ENCODE measurements at regions not wholly inside any gene's neighbourhood (a gene's known extent, or its start where the extent isn't known, plus 50 kb on each side); places are given as distances from the start of the nearest gene placed in this dataset.

- 0 out of 2 replicates have a peak, but pooled peaks have one; percentile 18 for TF ChIP-seq ZFX (CRISPR knock-in tag; IDR thresholded peaks at IDR 0.05)
- TF ChIP-seq TCF7L2 (IDR thresholded peaks at IDR 0.05; ENCODE audit: low read depth, low read length), result no peak
Observed at GRCh38 chr17:17420561-17421269, 56.1 kb upstream of the MED9 start (continued).

- DNase-seq (ENCODE audit: extremely low read depth in 1 of 4, low spot score in 3 of 4), result no peak
- intact Hi-C loops (cut with micrococcal nuclease), result no loop called here
- Histone ChIP-seq H3K9me1 (ENCODE audit: control insufficient read depth, insufficient read depth, low read length) (no peaks in the 10 kb centered on the region), H3K27me3 (ENCODE audit: control insufficient read depth in 2 of 2, insufficient read depth in 2 of 2, low read length in 2 of 2) (no peaks in the 10 kb centered on the region; a peak in 1 of 5 replicates), H4K20me1 (replicated peaks; ENCODE audit: control insufficient read depth, insufficient read depth, low read length) (no peaks in the 10 kb centered on the region), H3K4me1 (replicated peaks in 1 of 2; ENCODE audit: control insufficient read depth in 2 of 2, insufficient read depth in 2 of 2, low read length in 2 of 2) (peaks cover 10 to 35% of the 10 kb centered on the region in 2 experiments; a peak in 4 of 5 replicates), H3K27ac (ENCODE audit: extremely low read depth, low read depth, low read length) (no peak overlapping the region), H3K36me3 (ENCODE audit: control insufficient read depth, insufficient read depth, low read length) (no peaks in the 10 kb centered on the region), H3K9ac (ENCODE audit: insufficient read depth in 1 of 2, low read depth in 2 of 2, low read length in 2 of 2) (no peak overlapping the region), H3K9me3 (replicated peaks; ENCODE audit: control insufficient read depth, insufficient read depth, low read depth, low read length) (peaks cover 5% of the 10 kb centered on the region; the same call in 1 of the 2 replicates), H3K4me3 (no peak overlapping the region), H3K79me2 (ENCODE audit: control insufficient read depth, insufficient read depth, low read length) (no peaks in the 10 kb centered on the region), H2AFZ (ENCODE audit: low read depth, low read length) (no peak overlapping the region), H3K4me2 (ENCODE audit: insufficient read depth, low read length) (no peak overlapping the region)
- POLR2A ChIA-PET, result interaction anchor here (0.7 to 1.2 kb wide), 2 partner anchors 10 to 14 kb away, joined by 3 to 4 read pairs; no protein-coding TSS in a partner anchor
- no TSS peak for BruUV-seq (replicated peaks)
- in situ Hi-C loops (cut with MboI), result no loop called here
- CTCF ChIA-PET (ENCODE audit: low intra/inter-chr PET ratio), result no interaction called here
- ATAC-seq, result no peak
- TF ChIP-seq TEAD1 (CRISPR knock-in tag; IDR thresholded peaks at IDR 0.05), result no peak
- no peak for TF ChIP-seq ZNF124 (CRISPR knock-in tag; IDR thresholded peaks at IDR 0.05)
- no peak for TF ChIP-seq EP300 (IDR thresholded peaks at IDR 0.05; ENCODE audit: low read length)
- no peak for FAIRE-seq
- 41% methylated on average over 10 of the region's 10 CpGs for WGBS (ENCODE audit: insufficient coverage, low coverage, missing lambda C conversion rate)
Observed at GRCh38 chr17:17421346-17422216, 55.2 kb upstream of the MED9 start.
